GM19025 (cell line): ENCODE measurements at regions not wholly inside any gene's neighbourhood (a gene's known extent, or its start where the extent isn't known, plus 50 kb on each side); places are given as distances from the start of the nearest gene placed in this dataset.
"Not testable (repeated sequence)": the region's sequence is repeated elsewhere in the genome, so short reads cannot be mapped to it uniquely, and the experiment has no call there.

ENCODE experiments used
- ATAC-seq: cut with Tn5 transposase; IDR thresholded peaks from one replicate; pipeline ENCODE4 v1.9.1; 2021; ENCODE audit warnings: mild to moderate bottlenecking, low read depth, moderate library complexity; ENCODE audit not compliant: unreplicated experiment

GRCh38 chr1:96220651-96221050, 500.9 kb upstream of the PTBP2 start:
- no peak for ATAC-seq

DNA sequence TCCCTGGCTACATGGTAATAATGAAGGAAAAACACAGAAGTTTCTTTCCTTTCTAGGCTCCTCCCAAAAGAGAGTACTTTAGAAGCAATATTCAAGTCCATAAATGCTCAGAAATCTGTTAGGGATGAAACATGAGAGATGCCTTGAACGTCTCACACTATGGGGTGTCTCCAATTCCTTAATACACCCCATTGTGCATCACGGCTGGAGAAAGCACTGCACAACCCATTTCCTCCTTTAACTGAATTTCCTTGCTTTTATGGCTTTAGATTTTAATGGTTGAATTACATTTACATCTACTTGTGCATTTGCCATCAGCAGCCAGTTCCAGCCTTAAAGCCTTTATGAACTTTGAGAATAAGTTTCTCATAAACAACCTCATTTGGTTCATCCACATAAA, 498.9 kb upstream of the PTBP2 start:
- no peak for ATAC-seq

- ATAC-seq, result not testable (repeated sequence)
These were observed 497.4 kb upstream of the PTBP2 start for GRCh38 chr1:96224229-96224628.

DNA sequence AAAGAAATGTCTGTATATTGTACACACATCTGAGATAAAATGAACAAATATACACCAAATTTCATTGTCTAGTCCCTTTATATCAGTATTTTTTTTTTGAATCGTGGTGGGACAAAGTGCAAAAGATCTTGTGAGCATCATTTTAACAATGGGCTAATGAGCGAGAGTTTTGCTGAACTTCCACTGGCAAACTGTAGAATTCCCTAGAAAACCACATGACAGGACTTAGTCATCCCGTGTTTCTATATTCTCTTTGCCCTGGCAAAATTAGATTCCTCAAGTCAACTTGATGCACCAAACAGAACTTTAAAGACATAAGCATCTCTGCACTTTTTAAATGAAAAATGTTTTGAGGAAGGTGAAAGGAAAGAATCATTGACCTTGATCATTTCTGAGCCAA, 488.2 kb upstream of the PTBP2 start:
- ATAC-seq, result no peak

DNA sequence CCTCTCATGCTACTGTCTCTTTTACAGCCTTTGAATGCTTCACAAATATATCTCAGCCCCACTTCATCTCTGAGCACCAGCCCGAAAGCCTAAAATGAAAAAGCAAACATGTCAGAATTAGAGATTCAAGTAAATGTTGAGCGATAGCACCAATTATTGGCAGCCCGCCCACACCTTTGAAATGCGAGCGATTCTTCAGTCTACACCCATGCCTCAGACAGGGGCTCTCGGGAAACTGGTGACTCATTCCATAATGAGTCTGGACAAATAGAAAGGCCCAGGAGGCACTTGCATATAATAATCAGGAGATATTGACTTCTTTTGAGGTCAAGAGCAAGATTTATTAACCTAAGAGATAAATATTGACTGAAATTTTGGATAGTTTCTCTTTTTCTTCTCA, 487.3 kb upstream of the PTBP2 start:
- ATAC-seq, result no peak

GRCh38 chr1:96236156-96236739, 485.3 kb upstream of the PTBP2 start:
- no peak for ATAC-seq

GRCh38 chr1:96238426-96238825, 483.2 kb upstream of the PTBP2 start:
- ATAC-seq, result no peak

DNA sequence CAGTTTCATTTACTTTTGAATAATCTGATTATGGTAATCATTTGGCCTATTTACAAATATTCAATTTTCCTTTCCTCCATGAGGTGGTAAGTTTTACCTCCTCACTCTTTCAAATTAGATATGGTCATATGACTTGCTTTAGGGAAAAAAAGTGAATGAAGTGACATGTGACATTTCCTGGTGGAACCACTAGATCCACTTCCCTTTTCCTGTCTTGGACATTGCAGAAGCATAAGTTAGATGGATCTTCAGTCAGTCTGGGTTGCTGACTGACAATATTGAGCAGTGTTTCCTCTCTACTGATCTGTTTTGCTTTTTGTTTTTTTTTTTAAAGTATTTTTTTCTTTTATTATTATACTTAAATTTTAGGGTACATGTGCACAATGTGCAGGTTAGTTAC, 481.1 kb upstream of the PTBP2 start:
- ATAC-seq, result no peak

DNA sequence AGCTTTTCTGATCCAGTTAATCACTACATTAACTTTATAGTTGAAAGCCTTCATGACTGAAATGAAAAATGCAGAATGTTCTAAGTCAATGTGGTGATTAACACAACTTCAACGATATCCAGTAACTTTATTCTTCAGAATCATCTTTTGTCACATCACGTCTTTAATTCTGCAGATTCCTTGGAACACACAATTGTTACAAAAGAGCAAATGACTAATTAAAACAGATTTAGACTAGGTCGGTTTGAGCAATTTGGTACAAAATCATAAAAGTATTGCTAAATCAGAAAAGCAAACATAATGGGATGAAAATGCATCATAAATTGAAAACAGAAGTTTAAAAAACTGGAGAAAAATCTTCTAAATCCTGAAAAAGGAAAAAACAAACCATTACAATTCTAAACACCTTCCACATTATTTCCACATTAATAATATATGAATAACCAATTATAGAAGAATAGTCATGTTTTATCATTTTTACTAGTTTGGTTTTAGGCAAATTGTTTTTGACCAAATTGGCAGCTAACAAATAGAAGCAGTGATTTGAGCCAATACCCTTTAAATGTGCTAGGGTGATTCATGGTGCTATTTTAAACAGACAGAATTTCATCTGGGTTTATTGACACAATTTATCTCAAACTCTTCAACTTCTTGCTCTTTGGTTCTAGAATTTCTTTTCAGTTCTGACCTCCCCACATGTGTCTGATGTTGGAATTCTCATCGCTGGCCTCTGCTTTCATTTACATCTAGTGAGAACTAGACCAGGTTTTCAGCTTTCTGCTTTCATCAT, 468.1 kb upstream of the PTBP2 start:
- no peak for ATAC-seq

DNA sequence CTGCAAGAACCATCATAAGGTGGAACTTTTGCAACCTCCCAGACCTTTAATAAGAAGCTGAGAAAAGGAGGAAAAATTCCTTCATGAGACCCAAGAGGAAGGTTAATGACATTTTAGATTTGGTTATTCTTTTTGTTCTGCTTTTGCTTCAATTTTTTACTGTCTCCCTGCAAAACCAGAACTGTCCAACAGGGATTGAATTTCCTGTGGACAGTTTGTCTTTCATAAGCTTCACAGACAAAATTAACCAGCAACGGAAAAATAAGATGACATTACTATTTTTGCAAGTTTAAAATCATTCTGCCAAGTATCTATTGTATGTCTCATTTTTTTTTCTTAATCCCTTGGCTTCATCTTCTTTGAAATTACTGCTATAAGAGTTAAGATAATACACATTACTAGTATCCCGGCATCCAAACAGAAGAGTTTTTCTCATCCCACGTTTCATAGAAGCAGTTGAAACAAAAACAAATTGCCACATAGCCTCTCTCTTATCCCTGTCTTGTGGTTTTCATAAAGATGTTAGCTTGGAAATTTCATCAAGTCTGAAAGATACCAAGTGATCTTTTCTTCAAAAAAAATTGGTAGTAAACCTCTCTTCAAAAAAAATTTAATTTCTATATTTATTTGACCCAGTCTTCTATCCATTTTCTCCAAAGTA, 465.3 kb upstream of the PTBP2 start:
- no peak for ATAC-seq

DNA sequence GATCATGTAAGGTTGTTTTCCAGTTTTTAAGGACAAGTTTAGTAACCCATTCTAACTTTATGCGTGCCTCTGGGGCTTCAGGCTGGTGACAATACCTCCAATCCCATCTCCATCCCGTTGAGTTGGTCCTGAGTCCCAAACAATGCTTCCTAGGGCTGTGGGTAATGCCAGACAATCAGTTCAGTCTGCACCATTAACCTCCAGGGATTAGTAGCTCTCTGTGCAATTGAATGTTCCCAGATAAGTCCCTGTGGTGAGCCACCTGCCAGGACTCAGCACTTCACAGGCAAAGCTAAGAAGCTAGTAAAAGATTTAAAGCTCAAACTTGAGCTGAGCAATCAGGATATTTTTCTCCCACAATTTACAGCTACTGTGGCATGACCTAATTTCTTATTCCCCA, 462.2 kb upstream of the PTBP2 start:
- ATAC-seq, result no peak

DNA sequence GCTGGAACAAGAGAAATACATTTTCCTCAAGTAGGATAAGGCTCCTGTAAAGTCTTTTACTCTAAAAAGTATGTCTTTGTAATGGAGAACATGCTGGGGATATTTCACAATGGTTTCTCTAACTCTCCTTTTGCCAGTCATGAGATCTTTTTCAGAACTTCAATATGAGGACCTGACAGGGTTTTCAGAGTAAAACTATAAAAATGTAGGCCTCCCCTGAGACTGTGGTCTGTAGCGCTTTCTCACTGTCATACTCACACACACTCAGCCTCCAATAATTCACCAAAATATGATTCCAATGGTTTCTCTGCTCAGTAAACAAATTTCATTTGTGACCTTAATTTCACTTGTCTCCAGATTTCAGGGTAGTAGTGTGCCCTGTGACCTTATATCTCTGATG, 440.1 kb upstream of the PTBP2 start:
- ATAC-seq, result no peak

DNA sequence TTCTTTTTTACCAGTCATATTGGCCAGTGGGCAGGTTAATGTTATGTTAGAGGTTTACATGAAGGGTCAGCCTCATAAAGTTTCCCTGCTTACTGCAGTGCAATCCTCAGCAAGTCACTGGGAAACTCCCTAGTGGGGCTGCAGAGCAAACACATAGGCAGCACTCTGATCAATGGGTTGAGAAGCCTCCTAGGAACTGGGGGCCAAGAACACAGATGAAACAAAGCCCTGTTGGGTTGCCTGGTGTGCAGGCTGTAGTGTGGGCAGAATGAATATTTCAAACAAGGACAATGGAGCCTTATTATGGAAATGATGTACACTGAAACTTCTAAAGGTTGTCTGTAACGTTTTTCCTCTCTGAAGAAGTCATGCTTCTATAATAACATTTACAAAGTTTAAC, 431.6 kb upstream of the PTBP2 start:
- no peak for ATAC-seq

- no peak for ATAC-seq
These were observed 430.8 kb upstream of the PTBP2 start for GRCh38 chr1:96290801-96291200.

GRCh38 chr1:96291468-96291867, 430.1 kb upstream of the PTBP2 start:
- ATAC-seq, result no peak

GRCh38 chr1:96292141-96292540, 429.4 kb upstream of the PTBP2 start:
- no peak for ATAC-seq

DNA sequence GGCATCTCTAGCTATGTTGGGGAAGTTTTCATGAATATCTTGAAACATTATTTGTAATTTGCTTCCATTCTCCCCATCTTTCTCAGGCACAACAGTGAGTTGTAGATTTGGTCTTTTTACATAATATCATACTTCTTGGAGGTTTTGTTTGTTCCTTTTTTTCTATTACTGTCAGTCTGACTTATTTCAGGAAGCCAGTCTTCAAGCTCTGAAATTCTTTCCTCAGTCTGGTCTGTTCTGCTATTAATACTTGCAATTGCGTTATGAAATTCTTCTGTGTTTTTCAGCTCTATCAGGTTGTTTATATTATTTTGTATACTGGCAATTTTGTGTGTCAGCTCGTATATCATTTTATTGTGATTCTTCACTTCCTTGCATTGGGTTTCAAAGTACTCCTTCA, 424.6 kb upstream of the PTBP2 start:
- ATAC-seq, result no peak

DNA sequence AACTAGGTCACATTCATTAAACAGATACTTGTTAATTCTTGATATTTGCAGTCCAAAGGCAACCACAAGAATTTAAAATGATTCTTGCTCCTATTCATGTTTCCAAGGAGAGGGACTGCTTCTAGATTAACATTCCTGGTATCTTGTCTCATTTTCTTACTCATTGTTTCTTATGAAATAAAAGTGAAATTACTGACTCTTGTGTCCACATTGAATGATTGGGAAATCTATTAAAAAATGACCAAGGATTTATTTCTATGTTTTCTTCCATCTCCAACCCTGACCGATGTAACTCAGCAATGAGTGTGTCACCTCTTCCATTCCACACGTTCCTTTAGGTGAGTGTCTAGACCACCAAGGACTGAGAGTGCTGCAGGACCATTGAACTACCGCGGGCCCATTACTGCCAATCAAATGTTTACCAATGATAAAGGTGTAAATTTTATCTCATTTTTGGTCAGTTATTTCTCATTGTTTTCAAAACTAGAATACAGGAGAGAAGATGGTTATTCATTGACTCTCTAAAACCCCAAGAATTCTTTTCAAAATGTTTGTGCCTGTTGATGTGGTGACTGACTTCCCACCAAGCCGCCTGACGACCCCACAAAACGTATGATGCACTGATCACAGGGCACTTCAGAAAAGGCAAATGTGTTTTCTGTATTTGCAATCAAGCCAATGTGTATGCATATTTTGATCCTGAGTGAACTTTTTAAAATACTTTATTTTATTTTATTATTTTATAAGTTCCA, 414.6 kb upstream of the PTBP2 start:
- no peak for ATAC-seq

- no peak for ATAC-seq
These were observed 413.3 kb upstream of the PTBP2 start for GRCh38 chr1:96308314-96308713.

DNA sequence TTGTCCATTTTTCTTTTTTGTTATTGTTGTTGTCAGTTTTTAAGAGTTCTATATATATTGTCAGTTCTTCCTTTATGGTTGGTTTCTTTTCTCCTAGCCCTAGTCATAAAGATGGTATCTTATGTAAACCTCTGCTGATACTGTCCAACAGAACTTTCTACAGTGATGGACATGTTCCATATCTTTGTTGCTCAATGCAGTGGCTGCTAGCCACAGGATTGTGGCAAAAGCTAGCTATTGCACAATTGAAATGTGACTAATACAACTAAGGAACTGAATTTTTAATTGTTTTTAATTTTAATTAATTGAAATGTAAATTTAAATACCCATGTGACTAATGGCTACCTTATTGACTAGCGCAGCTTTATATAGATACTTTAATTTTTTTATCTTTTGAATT, 411.8 kb upstream of the PTBP2 start:
- ATAC-seq, result no peak

DNA sequence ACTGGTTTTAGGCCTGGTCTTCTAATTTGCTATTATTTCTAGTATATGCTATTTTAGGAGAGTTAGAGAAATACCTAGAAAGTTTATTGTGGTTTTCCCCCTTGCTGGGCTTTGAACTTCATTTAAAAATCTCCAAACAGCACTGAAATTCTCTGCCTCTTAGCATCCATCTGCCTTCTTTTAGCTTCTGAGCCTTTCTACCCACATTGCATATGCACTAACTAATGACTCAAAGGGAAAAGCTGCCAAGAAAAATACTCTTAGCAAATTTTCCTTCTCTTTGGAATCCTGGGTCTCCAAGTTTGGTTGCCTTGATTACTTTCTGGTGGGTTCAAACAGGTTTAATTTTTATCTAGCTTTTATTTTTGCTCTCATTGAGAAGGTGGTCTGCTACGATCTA, 408.4 kb upstream of the PTBP2 start:
- no peak for ATAC-seq
